ENCODE measurements at regions not wholly inside any gene's neighbourhood (a gene's known extent, or its start where the extent isn't known, plus 50 kb on each side); places are given as distances from the start of the nearest gene placed in this dataset.
A peak's percentile ranks its signal among the peaks of the same experiment; 100 is the strongest.
"Not testable (repeated sequence)": the region's sequence is repeated elsewhere in the genome, so short reads cannot be mapped to it uniquely, and the experiment has no call there.

DNA sequence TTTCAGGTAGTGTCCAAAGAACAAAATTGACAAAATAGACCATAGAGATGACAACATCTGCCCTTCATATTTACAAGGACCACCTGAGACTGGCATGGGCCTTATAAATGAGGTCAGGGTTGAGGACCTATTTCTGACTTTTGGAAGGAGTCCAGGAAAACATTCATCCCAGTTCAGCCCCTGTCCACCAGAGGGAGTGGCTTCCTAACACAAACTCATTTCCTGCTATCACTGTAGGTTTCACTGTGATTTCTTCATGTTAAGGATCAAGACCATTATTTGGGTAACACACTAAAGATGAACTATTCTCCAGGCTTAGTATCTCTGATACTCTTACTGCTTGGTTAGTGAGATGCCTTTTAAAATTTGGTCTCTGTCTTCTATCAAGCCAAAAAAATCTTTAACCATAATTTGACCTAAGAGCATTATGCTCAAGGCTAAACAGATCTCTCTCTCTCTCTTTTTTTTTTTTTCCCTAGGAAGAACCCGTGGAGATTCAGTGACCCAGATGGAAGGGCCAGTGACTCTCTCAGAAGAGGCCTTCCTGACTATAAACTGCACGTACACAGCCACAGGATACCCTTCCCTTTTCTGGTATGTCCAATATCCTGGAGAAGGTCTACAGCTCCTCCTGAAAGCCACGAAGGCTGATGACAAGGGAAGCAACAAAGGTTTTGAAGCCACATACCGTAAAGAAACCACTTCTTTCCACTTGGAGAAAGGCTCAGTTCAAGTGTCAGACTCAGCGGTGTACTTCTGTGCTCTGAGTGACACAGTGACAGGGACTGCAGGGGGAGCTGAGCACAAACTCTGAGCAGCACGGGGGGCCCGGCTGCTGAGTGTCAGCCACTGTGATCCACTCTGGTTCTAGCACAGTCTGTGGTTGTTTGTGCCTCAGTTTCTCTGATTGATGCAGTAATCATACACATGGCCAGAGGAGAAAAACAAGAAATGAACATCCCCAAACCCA is 267.6 kb upstream of the OR4E1 start:
- DNase-seq = peak; percentile 39

DNA sequence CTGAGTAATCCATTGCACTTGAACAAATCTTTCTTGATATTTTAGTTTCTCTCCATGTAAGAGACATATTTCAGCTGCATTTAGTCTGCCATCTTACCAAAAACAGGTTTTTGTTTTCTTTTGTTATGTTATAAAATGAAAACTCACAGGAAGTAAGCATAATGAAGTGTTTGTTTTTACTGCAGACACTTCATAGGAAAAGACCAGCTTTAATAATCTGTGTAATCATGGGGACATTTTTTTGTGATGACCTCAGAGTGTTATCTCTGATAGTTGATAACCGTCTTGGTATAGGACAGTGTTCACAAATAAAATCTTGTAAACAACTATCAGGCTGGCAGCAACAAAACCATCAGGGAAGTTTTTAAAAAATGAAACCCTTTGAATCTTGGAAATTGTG is 266.2 kb upstream of the OR4E1 start:
- no peak for DNase-seq

DNA sequence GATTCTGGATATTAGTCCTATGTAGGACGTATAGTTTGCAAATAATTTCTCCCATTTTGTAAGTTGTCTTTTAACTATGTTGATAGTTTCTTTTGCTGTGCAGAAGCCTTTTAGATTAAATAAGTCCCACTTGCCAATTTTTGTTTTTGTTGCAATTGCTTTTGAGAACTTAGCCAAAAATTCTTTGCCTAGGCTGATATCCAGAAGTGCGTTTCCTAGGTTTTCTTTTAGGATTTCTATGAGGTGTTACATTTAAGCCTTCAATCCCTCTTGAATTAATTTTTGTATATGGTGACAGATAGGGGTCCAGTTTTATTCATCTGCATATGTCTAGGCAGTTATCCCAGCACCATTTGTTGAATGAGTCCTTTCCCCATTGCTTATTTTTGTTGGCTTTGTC is 264.4 kb upstream of the OR4E1 start:
- no peak for DNase-seq

DNA sequence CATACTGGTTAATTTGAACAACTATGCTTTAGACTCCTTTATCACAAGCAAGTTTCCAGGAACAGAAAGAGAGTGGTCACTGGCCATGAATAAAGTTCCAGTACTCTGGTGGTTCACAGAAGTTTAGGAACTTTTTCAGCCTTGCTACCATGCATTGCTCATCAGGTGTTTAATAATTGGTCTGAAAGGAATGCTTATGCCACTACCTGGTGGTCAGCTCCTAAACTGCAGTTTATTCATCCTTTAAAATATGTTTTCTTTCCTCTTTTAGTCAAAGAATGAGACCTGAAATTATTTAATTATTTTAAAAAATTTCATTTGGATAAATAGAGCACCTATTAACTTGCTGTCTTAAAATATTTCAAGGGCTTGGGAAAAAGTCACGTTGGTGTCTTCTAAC is 260.1 kb upstream of the OR4E1 start:
- peak; percentile 6 for DNase-seq

DNA sequence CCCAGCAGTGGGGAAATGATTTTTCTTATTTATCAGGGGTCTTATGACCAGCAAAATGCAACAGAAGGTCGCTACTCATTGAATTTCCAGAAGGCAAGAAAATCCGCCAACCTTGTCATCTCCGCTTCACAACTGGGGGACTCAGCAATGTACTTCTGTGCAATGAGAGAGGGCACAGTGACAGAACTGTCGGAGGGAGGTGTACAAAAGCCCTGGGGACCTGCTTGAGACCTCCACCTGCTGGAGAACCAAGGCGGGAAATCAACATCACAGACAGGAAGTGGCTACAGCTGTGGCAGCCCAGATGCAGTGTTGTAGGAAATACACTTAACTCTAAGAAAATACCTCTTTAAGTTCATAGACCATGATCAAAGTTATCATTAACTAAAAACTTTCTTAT is 250.9 kb upstream of the OR4E1 start:
- DNase-seq = peak; percentile 14

DNA sequence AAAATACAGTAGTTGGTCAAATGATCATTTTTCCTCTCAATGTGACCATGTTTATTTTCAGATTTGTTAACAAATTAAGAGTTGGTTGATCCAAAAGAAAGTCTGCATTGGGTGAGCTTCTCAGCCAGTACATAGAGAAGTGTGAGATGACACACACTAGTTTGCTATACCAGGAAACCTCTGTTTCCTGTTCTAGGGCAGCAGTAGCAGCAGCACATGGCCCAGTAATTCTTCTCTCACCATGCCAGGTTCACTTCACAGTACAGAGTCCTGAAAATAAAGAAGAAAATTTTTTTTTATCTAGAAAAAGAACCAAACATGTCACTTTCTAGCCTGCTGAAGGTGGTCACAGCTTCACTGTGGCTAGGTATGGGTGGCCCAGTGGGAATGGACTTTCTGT is 250.2 kb upstream of the OR4E1 start:
- DNase-seq = no peak

DNA sequence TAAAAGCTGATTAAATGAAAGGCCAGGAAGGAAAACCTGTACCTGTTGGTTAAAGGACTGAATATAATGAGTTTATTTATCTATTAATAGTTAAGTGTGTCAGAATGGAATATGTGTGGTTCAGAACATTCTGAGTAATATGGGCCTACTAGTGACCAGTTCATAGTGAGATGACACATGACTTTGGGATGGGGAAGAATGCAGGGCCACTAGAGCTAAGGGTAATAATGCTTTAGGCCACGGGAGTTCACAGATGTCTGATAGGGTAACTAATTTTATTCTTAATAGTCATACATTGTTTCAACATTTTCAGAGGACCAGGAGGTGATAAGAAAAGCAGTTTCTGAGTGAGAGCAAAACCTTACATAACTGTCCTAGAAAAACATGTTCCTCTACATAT is 247.8 kb upstream of the OR4E1 start:
- DNase-seq = no peak

DNA sequence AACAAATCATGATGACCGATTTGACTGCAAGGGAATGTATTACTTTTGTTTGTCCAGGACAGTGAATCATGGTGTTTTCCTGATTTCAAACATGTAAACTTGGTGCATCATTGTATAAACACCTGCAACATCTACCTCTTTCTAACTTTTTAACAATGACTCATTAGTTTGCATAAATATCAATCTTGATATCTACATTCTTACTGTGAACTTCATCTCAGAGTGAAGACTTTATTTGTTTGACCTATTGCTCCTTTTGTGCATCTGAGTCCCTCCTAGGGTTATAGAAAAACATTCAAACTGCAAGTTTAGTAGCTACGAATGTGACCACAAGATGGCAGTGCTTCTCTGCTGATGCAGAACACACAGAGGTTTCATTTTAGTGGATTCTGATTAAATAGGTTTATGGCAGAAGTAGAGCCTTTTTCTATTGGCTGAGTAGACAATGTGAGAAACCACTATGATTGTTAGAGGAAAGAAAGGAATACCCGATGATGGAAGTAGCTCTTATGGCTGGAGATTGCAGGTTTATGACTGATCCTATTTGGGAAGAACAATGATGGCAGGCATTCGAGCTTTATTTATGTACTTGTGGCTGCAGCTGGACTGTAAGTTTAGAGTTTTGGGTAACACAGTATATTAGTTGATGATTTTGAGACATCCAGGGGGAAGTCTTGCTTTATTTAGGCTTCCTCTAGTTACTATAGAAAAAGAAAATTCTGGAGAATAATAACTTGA is 244.2 kb upstream of the OR4E1 start:
- DNase-seq = peak; percentile 67

DNA sequence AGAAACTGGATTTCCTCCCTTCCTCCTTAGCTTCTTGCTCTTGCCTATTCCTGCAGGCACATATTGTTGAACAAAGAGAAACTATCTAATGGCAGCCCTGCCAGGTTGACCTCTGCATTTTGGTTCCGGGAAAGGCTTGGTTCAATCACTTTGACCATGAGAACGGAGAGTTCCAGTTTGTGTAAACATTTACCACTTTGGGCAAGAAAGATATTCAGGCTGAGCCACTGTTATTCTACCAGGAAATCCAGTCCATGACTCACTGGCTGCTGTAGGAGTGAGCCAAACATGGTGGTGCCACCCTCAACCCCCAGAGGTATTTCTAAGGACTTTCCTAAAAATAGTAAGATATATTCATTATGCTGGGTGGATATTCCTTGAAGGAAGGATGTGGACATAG is 242.2 kb upstream of the OR4E1 start:
- no peak for DNase-seq

DNA sequence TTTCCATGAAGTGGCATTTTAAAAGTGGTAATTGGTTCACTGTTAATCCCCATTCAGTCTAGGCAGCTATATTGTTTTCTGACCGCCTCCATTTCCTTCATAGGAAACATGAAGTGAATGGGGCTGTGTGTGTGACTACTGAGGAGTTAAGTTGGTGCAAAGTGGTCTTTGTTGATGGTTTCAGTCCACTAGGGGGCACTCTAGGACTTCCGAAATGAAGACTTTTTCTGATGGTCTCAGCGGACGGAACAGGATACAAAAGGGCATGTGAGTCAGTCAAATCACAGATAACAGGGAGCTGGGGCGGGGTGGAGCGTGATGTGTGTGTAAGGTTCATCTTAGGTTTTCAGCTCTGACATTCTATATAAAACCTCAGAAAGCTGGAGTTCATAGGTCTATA is 240.1 kb upstream of the OR4E1 start:
- DNase-seq = peak; percentile 88

DNA sequence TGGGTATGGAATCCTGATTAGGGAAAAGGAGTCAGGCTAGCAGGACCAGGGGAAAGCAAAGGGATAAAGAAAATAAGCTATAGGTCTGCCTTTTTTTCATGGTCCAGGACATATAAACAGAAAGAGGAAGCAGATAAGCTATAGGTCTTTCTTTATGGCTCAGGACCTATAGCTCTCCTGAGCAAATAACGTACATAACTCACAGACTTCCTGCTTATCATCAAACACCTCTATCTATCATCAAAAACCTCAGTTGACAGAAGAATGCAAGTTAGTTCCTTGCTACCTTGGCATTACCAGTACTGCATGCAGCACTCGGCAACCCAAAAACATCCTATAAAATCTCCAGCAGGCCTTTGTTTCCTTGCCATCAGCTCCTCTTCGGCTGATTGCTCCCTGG is 238.7 kb upstream of the OR4E1 start:
- DNase-seq = no peak

DNA sequence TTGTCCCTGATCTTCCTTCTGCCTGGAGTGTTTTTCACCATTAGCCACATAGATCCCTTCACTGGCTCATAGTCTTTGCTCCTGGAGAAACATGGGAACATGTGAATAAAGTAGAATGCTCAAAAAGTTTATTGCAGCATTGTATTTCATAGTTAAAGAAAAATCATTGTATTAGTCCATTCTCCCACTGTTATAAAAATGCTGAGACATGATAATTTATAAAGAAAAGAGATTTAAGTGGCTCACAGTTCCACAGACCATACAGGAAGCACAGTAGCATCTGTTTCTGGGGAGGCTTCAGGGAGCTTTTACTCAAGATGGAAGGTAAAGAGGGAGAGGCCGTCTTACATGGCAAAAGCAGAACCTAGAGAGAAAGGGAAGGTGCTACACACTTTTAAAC is 238.3 kb upstream of the OR4E1 start:
- DNase-seq = no peak

DNA sequence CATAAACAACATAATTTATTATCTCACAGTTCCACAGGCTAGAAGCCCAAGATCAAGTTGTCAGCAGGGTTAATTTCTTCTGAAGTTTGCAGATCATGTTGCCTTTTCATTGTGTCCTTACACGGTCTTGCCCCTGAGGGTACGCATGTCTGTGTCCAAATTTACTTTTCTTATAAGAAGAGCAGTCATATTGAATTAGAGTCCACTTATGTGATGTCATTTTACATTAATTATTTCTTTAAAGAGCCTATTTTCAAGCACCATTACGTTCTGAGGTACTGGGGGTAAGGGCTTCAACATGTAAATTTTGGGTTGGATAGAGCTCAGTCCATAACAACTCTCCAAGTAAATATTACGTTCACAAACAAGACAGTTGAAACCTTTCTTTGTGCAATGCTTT is 236.6 kb upstream of the OR4E1 start:
- no peak for DNase-seq

DNA sequence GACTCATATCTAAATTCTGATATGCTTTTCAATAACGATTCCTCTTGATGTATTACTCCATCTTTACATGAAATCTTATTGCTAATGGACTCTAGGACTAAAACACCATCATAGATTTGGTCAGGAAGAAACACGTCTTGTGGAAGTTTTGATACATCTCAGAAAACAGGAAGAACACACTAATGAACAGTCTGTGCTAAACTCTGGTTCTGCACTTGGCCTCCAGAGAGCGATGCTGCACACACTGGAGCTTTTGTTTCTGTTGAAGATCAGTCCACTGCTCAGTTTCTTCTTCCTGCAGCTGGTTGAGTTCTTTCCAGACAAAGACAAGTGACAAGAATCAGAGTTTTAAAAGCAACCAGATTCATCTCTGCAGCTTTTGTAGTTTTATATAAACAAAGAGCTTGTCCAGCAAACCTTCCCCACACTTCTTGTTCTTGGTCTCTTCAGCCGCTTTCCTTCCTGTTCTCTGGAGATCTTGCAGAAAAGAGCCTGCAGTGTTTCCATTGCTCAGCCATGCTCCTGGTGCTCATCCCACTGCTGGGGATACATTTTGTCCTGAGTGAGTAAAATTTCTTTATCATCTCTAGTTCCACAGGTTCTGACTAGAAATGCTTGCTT is 229.1 kb upstream of the OR4E1 start:
- peak; percentile 42 for DNase-seq

DNA sequence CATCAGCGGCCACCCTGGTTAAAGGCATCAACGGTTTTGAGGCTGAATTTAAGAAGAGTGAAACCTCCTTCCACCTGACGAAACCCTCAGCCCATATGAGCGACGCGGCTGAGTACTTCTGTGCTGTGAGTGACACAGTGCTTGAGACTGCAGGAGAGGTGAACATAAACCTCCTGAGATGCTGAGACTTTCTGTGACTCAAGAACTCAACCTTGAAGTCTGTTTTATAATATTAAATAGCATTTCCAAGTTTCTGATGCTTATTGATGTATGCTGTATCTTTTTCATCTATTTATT is 221.2 kb upstream of the OR4E1 start:
- DNase-seq = not testable (repeated sequence)

DNA sequence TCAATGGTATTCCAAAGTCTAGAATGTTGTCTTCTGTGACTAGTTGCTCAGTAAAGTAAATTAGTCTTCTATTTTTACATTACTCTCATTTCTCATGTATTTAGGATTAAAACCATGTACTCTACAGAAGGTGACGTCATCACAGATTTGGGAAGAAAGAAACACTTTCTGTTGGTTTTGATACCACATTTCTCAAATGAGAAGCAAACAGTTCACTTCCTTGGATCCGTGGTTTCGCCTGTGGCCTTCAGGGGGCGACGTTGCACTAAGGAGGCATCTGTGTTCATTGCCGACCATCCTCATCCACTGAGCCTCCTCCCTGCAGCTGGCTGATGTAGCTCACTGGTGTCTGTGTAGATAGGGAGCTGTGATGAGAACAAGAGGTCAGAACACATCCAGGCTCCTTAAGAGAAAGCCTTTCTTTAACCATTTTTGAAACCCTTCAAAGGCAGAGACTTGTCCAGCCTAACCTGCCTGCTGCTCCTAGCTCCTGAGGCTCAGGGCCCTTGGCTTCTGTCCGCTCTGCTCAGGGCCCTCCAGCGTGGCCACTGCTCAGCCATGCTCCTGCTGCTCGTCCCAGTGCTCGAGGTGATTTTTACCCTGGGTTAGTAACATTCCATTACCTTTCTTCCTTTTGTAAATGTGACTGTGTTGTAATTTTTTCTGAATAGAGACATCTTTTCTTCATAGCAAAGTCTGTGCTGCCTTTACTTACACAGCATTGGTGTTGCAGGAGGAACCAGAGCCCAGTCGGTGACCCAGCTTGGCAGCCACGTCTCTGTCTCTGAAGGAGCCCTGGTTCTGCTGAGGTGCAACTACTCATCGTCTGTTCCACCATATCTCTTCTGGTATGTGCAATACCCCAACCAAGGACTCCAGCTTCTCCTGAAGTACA is 220.6 kb upstream of the OR4E1 start:
- DNase-seq = peak; percentile 34

DNA sequence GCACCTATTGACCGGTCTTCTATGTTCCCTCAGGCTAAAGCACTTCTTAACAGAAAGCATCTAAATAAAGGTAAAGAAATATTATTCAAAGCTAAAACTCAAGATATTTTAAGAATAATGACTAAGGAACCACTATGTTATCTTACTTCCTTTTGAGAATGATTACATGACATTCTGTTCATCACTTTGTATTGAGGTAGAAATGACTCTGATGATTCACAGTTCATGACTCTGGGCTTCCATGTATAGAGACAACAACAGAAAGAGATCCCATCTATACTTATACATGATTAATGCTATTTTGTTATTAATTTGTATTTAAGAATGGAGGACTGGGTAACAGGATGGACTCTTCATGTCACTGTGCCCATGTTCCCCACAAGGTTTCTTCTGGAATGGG is 218.3 kb upstream of the OR4E1 start:
- no peak for DNase-seq

DNA sequence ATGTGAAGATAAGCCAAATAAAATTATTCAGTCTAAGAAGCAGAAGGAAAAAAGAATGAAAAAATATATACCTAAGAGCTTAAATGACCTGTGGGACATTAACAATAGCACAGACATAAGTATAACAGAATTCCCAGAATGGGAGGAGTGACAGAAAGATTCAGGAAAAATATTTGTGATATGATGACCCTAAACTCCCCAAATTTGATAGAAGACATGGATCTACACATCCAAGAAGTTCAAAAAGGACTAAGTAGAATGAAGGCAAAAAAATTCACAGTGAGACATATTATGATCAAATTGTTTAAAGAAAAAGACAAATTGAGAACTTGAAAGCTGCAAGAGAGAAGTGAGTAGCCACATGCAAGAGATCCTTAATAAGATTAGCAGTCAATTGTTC is 211.4 kb upstream of the OR4E1 start:
- no peak for DNase-seq

DNA sequence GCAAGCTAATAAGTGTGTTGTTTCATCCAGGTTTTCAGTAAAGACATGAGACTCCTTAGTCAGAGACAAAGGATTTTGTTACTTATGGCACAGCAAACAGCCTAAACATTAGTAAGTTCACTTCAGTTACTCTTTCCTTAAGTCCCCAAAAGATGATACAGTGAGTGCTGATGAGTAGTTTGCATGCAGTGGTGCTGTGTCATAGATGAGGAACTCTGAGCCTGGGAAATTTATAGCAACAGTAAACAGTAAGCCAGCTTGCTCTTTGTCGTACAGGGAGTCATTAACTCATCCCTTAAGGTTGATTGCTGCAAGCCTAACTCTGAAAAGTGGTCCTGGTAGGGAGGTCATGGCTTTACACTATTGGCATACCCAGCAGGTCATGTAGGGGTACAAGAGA is 208.6 kb upstream of the OR4E1 start:
- no peak for DNase-seq

DNA sequence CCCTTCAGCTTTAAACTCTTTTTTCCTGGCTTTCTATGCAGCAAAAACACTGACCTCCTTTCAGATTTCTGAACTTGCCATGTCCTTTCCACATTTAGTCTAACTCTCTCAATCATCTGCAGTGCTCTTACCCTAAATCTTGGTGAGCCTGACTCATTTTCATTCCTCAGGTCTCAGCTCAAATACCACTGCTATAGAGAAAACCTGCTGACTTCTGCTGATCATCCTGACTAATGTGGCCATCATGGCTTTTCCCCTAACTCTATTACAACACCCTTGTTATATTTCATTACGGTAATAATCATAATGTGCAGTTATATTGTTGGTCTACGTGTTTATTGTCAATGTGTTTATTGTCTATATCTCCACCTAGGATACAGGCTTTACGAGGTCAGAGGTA is 207.3 kb upstream of the OR4E1 start:
- DNase-seq = no peak

DNA sequence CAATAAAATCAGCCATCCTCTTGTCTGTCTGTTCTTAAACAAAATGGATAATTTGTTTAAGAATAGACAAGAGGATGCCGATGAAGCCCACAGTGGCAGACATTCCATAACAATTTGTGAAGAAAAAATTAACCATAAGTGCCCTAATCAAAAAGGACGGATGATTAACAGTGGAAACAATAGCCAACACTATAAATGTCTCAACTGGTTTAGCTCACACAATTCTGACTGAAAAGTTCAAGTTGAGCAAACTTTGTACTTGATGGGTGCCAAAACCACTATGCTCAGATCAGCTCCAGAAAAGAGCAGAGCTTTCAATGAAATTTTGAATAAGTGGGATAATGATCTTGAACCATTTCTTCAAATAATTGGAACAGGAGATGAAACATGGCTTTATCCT is 202.2 kb upstream of the OR4E1 start:
- DNase-seq = no peak

DNA sequence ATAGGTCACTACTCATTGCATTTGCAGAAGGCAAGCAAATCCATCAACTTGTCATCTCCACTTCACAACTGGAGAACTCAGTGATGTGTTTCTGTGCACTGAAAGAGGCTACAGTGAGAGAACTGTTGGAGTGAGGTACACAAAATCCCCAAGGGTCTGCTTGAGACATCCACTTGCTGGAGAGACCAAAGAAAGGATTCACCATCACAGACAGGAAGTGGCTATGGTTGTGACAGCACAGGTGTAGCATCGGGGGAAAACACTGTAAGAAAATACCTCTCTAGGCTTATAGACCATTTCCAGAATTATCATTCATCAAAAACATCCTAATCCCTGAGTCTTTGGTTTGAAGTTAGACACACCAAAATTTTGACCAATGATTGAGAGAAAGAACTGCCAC is 201.3 kb upstream of the OR4E1 start:
- no peak for DNase-seq

DNA sequence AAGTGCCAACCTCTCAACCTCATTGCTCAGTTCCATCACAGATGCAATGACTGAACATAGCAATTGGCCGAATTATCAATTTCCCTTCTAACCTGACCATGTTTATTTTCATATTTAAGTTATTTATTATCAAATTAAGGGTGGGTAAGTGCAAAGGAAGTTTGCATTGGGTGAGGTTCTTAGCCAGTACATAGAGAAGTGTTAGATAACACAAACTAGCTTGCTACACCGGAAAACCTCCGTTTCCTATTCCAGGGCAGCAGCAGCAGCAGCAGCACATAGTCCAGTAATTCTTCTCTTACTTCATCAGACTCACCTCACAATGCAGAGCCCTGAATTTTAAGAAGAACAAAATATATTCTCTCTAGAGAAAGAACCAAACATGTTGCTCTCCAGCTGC is 200.5 kb upstream of the OR4E1 start:
- DNase-seq = no peak

All from hematopoietic multipotent progenitor cell treated with erythropoietin and hydrocortisone succinate and interleukin-3 and kit ligand, for 8 days (in vitro differentiated cells).